GM21515 (cell line): ENCODE measurements at regions not wholly inside any gene's neighbourhood (a gene's known extent, or its start where the extent isn't known, plus 50 kb on each side); places are given as distances from the start of the nearest gene placed in this dataset.

Experiments
- ATAC-seq: cut with Tn5 transposase; IDR thresholded peaks from one replicate; pipeline ENCODE4 v1.9.1; 2021; ENCODE audit not compliant: unreplicated experiment

GRCh38 chr14:40199101-40199500, 766.9 kb upstream of the FBXO33 start:
- no peak for ATAC-seq

- ATAC-seq = no peak
Observed at GRCh38 chr14:40197344-40197743, 765.1 kb upstream of the FBXO33 start.

- no peak for ATAC-seq
Observed at GRCh38 chr14:40188006-40188405, 755.8 kb upstream of the FBXO33 start.

GRCh38 chr14:40164083-40164482, 731.9 kb upstream of the FBXO33 start:
- no peak for ATAC-seq

DNA sequence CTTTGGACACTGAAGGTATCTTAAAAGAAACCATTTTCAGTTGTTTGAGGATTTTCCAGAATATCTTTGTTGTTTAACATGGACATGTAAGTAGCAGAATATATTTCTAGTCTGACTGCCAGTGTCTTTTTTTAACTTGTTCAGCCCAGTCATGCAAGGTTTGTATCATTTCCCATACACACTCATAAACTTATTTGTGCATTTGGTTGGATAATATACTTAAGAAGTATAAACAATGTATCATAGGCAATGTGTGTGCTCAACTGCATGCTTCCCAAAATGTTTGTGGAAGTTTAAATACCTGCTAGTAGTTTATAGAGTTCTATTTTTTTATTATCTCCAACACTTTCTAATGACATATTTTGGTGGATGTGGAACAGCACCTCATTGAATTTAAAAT, 707.4 kb upstream of the FBXO33 start:
- ATAC-seq = no peak

- ATAC-seq = no peak
Observed at GRCh38 chr14:40133463-40133862, 701.2 kb upstream of the FBXO33 start.

DNA sequence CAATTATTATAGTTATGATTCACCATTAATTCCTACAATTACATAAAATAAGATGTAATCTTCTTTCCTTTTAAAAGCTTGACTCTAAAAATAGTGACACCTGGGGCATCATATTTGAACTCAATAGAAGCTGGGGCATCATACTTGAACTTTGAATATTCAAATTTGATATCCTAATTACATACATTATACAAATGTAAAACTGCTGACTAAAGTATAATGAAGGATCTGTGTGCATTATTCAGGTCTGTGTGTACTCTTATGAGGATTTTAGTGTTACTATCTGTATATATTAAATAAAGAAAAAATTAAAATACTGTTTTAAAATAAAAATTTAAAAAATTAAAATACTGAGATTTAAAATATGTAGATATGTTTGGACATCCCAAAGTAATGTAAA, 696.9 kb upstream of the FBXO33 start:
- no peak for ATAC-seq

DNA sequence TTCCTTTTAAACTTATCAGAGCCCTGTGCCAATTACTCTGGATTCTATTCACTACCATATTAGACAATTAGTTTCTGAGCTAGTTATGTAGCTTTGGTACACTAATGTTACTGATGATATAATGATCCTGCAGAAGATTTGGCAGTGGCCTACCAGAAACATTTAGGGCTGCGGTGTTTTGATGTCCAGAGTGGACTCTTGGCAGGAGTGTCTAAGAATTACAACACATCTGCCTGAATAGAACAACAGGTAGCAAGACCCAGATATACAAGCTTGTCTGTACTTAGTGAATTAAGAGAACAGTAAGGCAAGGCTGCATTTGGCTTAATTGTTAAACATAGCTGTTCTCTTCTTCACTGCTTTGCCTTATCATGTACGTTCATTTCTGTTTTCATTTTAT, 691.6 kb upstream of the FBXO33 start:
- no peak for ATAC-seq

GRCh38 chr14:40122968-40123648, 690.9 kb upstream of the FBXO33 start:
- no peak for ATAC-seq

DNA sequence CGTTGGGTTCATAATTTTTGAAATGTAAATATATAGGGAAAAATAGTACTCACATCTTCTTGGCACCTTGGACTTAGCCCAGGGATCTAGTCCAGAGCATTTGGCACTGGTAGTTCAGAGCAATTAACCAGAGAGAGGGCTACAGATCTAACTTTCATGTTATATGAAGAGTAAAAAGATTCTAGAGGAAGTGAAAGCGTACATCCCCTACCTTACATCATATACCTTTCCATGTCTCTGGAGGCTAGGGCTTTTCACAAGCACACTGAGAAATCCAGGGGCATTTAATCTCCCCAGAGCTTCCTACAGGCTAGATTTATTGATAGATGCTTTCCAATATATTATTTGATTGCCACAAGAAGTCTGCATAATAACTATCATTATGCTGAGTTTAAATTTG, 687.5 kb upstream of the FBXO33 start:
- ATAC-seq = no peak

DNA sequence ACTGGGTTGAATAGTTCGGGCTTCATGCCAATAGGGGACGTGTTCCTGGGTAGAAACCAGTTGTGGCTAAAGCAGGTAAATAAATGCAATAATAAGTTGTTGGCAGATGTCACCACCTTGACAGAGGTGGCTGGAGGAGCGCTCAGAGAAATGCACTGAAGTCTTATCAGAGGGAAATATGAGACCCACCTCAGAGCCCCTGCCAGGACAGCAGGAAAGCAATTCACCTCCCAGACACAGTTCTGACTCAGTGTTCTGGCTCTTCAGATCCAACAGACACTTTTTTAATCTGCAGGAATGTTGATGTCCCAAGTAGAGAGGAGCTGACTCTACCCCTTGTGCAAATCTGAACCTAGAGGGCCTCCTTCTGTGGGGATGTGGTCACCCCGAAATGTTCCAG, 687.1 kb upstream of the FBXO33 start:
- no peak for ATAC-seq

DNA sequence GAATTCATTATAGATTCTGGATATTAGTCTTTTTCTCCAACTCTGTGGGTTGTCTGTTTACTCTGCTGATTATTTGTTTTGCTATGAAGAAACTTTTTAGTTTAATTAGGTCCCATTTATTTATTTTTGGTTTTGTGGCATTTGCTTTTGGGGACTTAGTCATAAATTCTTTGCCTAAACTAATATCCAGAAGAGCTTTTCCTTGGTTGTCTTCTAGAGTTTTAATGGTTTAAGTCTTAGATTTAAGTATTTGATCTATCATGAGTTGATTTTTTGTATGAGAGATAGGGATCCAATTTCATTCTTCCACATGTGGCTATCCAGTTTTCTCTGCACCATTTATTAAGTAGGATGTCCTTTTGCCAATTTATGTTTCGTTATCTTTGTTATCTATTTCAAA, 683.4 kb upstream of the FBXO33 start:
- ATAC-seq = no peak

GRCh38 chr14:40113671-40114070, 681.4 kb upstream of the FBXO33 start:
- ATAC-seq = no peak

GRCh38 chr14:40100544-40101196, 668.4 kb upstream of the FBXO33 start:
- no peak for ATAC-seq

DNA sequence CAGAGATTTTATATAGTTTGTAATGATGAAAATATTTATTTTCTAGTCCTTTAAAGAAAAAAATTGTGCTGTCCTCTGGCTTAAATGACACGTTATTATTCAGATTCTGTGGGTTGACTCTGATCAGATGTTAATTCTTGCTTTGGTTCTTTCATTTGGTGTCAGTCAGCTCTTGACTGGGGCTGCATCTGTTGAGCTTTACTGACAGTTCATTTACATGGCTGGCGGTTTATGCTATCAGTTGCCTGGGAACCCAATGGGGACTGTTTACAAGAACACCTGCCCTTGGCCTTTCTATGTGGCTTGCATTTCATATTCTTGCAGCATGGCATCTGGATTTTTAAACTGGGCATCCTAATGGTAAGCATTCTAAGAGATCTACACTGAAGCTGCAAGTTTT, 667.1 kb upstream of the FBXO33 start:
- ATAC-seq = no peak

DNA sequence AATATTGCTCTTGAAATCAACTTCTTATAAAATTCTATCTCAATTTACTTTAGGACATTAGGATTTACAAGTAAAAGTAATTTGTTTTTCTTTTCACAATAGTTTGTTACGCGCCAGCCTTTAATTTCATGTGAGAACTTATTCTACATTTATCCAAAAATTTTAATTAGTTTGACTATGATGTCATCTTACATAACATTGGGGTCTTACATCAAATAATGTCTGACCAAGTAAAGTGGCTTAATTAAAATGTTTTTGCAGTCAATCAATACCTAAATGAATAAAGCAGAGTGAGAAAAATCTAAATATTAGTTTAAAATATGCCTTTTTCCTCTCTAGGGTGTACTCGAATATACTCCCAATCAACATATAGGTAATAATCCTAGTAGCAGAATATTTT, 666.2 kb upstream of the FBXO33 start:
- ATAC-seq = no peak

DNA sequence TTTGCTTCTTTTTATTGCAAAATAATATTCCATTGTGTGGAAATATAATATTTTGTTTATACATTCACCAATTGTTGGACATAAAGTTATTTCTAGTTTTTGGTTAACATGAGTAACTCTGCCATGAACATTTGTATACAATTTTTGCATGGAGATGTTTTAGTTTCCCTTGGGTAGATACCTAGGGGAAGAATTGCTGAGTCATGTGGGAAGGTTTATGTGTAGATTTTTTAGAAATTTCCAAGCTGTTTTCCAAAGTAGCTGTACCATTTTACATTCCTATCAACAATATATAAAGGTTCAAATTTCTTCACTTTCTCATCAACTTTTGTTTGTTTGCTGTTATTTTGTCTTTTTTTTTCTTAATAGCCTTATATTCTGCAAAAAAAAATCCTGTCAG, 664.7 kb upstream of the FBXO33 start:
- ATAC-seq = no peak

- no peak for ATAC-seq
Observed at GRCh38 chr14:40093800-40094199, 661.6 kb upstream of the FBXO33 start.

GRCh38 chr14:40074169-40074568, 641.9 kb upstream of the FBXO33 start:
- ATAC-seq = no peak

- ATAC-seq = no peak
Observed at GRCh38 chr14:40072175-40072574, 639.9 kb upstream of the FBXO33 start.

- ATAC-seq = no peak
Observed at GRCh38 chr14:40058901-40059897, 627.0 kb upstream of the FBXO33 start.

- no peak for ATAC-seq
Observed at GRCh38 chr14:40053416-40053815, 621.2 kb upstream of the FBXO33 start.
